ENCODE measurements at regions not wholly inside any gene's neighbourhood (a gene's known extent, or its start where the extent isn't known, plus 50 kb on each side); places are given as distances from the start of the nearest gene placed in this dataset.

- TF ChIP-seq POLR2AphosphoS5 (IDR thresholded peaks at IDR 0.05; ENCODE audit: insufficient read depth in 1 of 2, low read depth in 1 of 2) (no peak), CTCF (IDR thresholded peaks at IDR 0.05) (no peak), POLR2A (IDR thresholded peaks at IDR 0.05) (no peak)
- no peak overlapping the region for H3K27ac ChIP-seq
- no peaks in the 10 kb centered on the region for H3K36me3 ChIP-seq
- intact Hi-C loops (cut with DNase I), result no loop called here
- DNase-seq (ENCODE audit: extremely low spot score in 2 of 2), result no peak
- no peaks in the 10 kb centered on the region for H3K27me3 ChIP-seq
- H3K4me1 ChIP-seq, result no peaks in the 10 kb centered on the region
- H3K4me3 ChIP-seq, result no peak overlapping the region
- H3K9me3 ChIP-seq, result no peaks in the 10 kb centered on the region
Measured at GRCh38 chr13:90187478-90188350, 1159.8 kb upstream of the MIR17HG start.

GRCh38 chr13:90188351-90188636, 1159.2 kb upstream of the MIR17HG start:
- H3K27ac ChIP-seq, result no peak overlapping the region
- no peak overlapping the region for H3K4me3 ChIP-seq
- TF ChIP-seq POLR2A (IDR thresholded peaks at IDR 0.05) (no peak), CTCF (IDR thresholded peaks at IDR 0.05) (no peak), POLR2AphosphoS5 (IDR thresholded peaks at IDR 0.05; ENCODE audit: insufficient read depth in 1 of 2, low read depth in 1 of 2) (no peak)
- H3K36me3 ChIP-seq, result no peaks in the 10 kb centered on the region
- no peaks in the 10 kb centered on the region for H3K27me3 ChIP-seq
- intact Hi-C loops (cut with DNase I), result no loop called here
- no peaks in the 10 kb centered on the region for H3K9me3 ChIP-seq
- H3K4me1 ChIP-seq, result no peaks in the 10 kb centered on the region
- no peak for DNase-seq (ENCODE audit: extremely low spot score in 2 of 2)

- Histone ChIP-seq H3K9me3 (no peaks in the 10 kb centered on the region), H3K4me3 (no peak overlapping the region), H3K36me3 (no peaks in the 10 kb centered on the region), H3K4me1 (no peaks in the 10 kb centered on the region), H3K27ac (no peak overlapping the region), H3K27me3 (no peaks in the 10 kb centered on the region)
- no peak for DNase-seq (ENCODE audit: extremely low spot score in 2 of 2)
- intact Hi-C loops (cut with DNase I), result no loop called here
- TF ChIP-seq POLR2A (IDR thresholded peaks at IDR 0.05), result no peak
- TF ChIP-seq CTCF (IDR thresholded peaks at IDR 0.05), result no peak
- TF ChIP-seq POLR2AphosphoS5 (IDR thresholded peaks at IDR 0.05; ENCODE audit: insufficient read depth in 1 of 2, low read depth in 1 of 2), result no peak
Measured at GRCh38 chr13:90197722-90198121, 1149.8 kb upstream of the MIR17HG start.

DNA sequence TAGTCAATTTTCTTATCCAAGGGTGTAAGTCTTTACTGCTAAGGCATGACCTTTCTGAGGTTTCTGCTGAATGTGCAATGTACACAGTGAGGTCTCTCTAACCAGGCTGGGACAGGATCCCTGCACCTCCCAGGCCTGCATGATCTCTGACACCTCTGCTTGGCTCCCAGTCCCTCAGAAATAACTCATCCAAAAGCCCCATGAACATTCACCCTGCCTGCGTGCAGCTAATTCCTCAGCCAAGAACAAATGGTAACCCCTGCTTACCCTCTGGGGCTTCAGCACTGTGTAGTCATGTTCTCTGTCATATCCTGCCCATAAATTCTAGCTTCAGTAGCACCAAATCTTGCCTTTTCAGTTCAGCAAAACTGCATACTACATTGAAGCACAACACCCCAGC, 1146.3 kb upstream of the MIR17HG start:
- TF ChIP-seq POLR2AphosphoS5 (IDR thresholded peaks at IDR 0.05; ENCODE audit: insufficient read depth in 1 of 2, low read depth in 1 of 2) (no peak), CTCF (IDR thresholded peaks at IDR 0.05) (no peak), POLR2A (IDR thresholded peaks at IDR 0.05) (no peak)
- no peaks in the 10 kb centered on the region for H3K9me3 ChIP-seq
- no peak for DNase-seq (ENCODE audit: extremely low spot score in 2 of 2)
- H3K4me3 ChIP-seq, result no peak overlapping the region
- intact Hi-C loops (cut with DNase I), result no loop called here
- no peaks in the 10 kb centered on the region for H3K27me3 ChIP-seq
- no peaks in the 10 kb centered on the region for H3K36me3 ChIP-seq
- H3K27ac ChIP-seq, result no peak overlapping the region
- H3K4me1 ChIP-seq, result no peaks in the 10 kb centered on the region

- Histone ChIP-seq H3K9me3 (no peaks in the 10 kb centered on the region), H3K27me3 (no peaks in the 10 kb centered on the region), H3K4me1 (no peaks in the 10 kb centered on the region), H3K36me3 (no peaks in the 10 kb centered on the region), H3K4me3 (no peak overlapping the region), H3K27ac (no peak overlapping the region)
- TF ChIP-seq POLR2AphosphoS5 (IDR thresholded peaks at IDR 0.05; ENCODE audit: insufficient read depth in 1 of 2, low read depth in 1 of 2), result no peak
- TF ChIP-seq CTCF (IDR thresholded peaks at IDR 0.05), result no peak
- no peak for DNase-seq (ENCODE audit: extremely low spot score in 2 of 2)
- intact Hi-C loops (cut with DNase I), result no loop called here
Measured at GRCh38 chr13:90201676-90202460, 1145.6 kb upstream of the MIR17HG start.

Measured in vagina (tissue), 2 donors.